ENCODE measurements at regions not wholly inside any gene's neighbourhood (a gene's known extent, or its start where the extent isn't known, plus 50 kb on each side); places are given as distances from the start of the nearest gene placed in this dataset.

DNA sequence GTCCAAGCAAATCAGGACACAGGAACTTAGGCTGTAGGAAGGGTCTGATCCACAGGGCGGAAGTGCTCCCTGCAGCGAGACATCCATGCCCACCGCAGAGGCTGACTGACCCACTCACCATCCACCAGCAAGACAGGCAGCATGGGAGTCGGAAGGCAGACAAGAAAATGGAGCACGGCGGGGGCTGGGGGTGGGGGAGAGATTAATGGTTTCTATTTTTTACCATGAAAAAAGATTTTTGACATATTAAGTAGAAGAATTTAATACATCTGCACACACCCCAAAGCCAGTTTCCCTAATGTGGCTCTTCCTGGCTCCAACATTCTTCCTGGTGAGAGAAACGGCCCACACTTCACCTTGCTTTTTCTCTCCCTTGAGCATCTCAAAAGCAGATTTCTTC lies 55.1 kb upstream of the ST8SIA3 start (continued):
- TF ChIP-seq, protein P1, sequence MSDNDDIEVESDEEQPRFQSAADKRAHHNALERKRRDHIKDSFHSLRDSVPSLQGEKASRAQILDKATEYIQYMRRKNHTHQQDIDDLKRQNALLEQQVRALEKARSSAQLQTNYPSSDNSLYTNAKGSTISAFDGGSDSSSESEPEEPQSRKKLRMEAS (IDR thresholded peaks at IDR 0.05; ENCODE audit: low read depth): no peak
- no peak for TF ChIP-seq MXI1 (IDR thresholded peaks at IDR 0.05; ENCODE audit: low read depth, low read length)

DNA sequence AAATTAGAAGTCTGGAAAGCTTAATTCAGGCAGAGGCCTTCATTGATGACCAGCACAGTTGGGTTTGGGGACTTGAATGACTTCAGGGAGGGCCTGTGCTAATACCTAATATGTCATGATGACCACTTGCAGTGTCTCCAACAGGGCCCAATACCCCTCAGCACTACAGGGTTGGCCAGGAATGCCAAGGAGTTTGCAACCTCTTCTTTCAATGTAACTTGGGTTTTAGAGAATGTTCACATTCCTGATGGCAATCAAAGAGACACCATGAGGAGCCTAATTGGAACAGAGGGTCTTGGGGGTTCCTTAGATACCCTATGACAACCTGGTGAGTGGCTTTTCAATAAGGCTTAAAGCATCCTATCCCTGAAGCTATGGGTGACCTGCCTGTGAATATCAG lies 52.4 kb upstream of the ST8SIA3 start:
- CTCF ChIA-PET: no interaction called here

More for the DNA sequence above, 52.4 kb upstream of the ST8SIA3 start:
- POLR2A ChIA-PET: no interaction called here
- no peak overlapping the region for H3K4me3 ChIP-seq (ENCODE audit: low read depth in 2 of 2, low read length in 1 of 2)
- H3K27ac ChIP-seq (ENCODE audit: low read depth in 2 of 2, low read length in 1 of 2): no peak overlapping the region
- H3K36me3 ChIP-seq (replicated peaks in 1 of 2; ENCODE audit: control insufficient read depth in 1 of 2, insufficient read depth in 2 of 2, low read length in 1 of 2): no peaks in the 10 kb centered on the region
- no peak overlapping the region for H2AFZ ChIP-seq (ENCODE audit: low read depth)
- no peaks in the 10 kb centered on the region for H3F3A ChIP-seq (replicated peaks; ENCODE audit: insufficient read depth)
- no peak for DNase-seq
- H3K79me2 ChIP-seq (ENCODE audit: insufficient read depth): no peaks in the 10 kb centered on the region
- H3K9me2 ChIP-seq: no peaks in the 10 kb centered on the region
- no peak for TF ChIP-seq POLR2AphosphoS5 (IDR thresholded peaks at IDR 0.05; ENCODE audit: low read depth, low read length)
- TF ChIP-seq, protein P2, sequence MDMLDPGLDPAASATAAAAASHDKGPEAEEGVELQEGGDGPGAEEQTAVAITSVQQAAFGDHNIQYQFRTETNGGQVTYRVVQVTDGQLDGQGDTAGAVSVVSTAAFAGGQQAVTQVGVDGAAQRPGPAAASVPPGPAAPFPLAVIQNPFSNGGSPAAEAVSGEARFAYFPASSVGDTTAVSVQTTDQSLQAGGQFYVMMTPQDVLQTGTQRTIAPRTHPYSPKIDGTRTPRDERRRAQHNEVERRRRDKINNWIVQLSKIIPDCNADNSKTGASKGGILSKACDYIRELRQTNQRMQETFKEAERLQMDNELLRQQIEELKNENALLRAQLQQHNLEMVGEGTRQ (IDR thresholded peaks at IDR 0.05; ENCODE audit: borderline replicate concordance, low read depth, low read length): no peak
- no peak for TF ChIP-seq NRF1 (IDR thresholded peaks at IDR 0.05; ENCODE audit: low read depth, low read length)
- no peak for TF ChIP-seq EZH2phosphoT487 (IDR thresholded peaks at IDR 0.05; ENCODE audit: borderline replicate concordance, low read depth)
- no peak for TF ChIP-seq FOSL2 (IDR thresholded peaks at IDR 0.05; ENCODE audit: borderline replicate concordance, low read depth)
- TF ChIP-seq, protein P3, sequence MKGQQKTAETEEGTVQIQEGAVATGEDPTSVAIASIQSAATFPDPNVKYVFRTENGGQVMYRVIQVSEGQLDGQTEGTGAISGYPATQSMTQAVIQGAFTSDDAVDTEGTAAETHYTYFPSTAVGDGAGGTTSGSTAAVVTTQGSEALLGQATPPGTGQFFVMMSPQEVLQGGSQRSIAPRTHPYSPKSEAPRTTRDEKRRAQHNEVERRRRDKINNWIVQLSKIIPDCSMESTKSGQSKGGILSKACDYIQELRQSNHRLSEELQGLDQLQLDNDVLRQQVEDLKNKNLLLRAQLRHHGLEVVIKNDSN (IDR thresholded peaks at IDR 0.05; ENCODE audit: borderline replicate concordance, low read depth): no peak
- TF ChIP-seq, protein P4, sequence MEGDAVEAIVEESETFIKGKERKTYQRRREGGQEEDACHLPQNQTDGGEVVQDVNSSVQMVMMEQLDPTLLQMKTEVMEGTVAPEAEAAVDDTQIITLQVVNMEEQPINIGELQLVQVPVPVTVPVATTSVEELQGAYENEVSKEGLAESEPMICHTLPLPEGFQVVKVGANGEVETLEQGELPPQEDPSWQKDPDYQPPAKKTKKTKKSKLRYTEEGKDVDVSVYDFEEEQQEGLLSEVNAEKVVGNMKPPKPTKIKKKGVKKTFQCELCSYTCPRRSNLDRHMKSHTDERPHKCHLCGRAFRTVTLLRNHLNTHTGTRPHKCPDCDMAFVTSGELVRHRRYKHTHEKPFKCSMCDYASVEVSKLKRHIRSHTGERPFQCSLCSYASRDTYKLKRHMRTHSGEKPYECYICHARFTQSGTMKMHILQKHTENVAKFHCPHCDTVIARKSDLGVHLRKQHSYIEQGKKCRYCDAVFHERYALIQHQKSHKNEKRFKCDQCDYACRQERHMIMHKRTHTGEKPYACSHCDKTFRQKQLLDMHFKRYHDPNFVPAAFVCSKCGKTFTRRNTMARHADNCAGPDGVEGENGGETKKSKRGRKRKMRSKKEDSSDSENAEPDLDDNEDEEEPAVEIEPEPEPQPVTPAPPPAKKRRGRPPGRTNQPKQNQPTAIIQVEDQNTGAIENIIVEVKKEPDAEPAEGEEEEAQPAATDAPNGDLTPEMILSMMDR (IDR thresholded peaks at IDR 0.05): no peak
- TF ChIP-seq, protein P5, sequence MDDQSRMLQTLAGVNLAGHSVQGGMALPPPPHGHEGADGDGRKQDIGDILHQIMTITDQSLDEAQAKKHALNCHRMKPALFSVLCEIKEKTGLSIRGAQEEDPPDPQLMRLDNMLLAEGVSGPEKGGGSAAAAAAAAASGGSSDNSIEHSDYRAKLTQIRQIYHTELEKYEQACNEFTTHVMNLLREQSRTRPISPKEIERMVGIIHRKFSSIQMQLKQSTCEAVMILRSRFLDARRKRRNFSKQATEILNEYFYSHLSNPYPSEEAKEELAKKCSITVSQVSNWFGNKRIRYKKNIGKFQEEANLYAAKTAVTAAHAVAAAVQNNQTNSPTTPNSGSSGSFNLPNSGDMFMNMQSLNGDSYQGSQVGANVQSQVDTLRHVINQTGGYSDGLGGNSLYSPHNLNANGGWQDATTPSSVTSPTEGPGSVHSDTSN (IDR thresholded peaks at IDR 0.05): no peak
- TF ChIP-seq NFIC (IDR thresholded peaks at IDR 0.05; ENCODE audit: borderline replicate concordance): no peak
- TF ChIP-seq FOXM1 (IDR thresholded peaks at IDR 0.05; ENCODE audit: low read depth): no peak
- H3K9me3 ChIP-seq: no peaks in the 10 kb centered on the region
- H3K4me2 ChIP-seq: no peak overlapping the region
- H4K20me1 ChIP-seq (ENCODE audit: insufficient read depth): no peaks in the 10 kb centered on the region
- H3K9ac ChIP-seq: no peak overlapping the region
- H3K4me1 ChIP-seq (ENCODE audit: control insufficient read depth in 1 of 2, insufficient read depth in 2 of 2, low read depth in 1 of 2, low read length in 1 of 2): peaks cover 0 to 5% of the 10 kb centered on the region in 2 experiments; a peak in 1 of 4 replicates
- no peaks in the 10 kb centered on the region for H3K27me3 ChIP-seq (ENCODE audit: insufficient read depth)
